IMR-90 (cell line): ENCODE measurements at regions not wholly inside any gene's neighbourhood (a gene's known extent, or its start where the extent isn't known, plus 50 kb on each side); places are given as distances from the start of the nearest gene placed in this dataset.
A peak's percentile ranks its signal among the peaks of the same experiment; 100 is the strongest.

Source experiments
- ATAC-seq: fragments of 200-7000 bp; cut with Tn5 transposase; 2 replicates; pipeline ENCODE4 v1.9.1; 2020; ENCODE audit warnings: low read depth, mild to moderate bottlenecking, moderate library complexity
- BruUV-seq: library from RNA; stranded (reverse); fragments of 400-500 nt; replicated peaks from 2 replicates; lab custom pipeline; 2021; lab: Mats Ljungman, UMichigan
- CTCF ChIA-PET: fragments of 300-600 bp; formaldehyde crosslinking; extraction: SDS; loops from one replicate; lab custom pipeline; 2021; ENCODE audit warnings: antibody characterized with exemption; lab: Yijun Ruan, JAX
- POLR2A ChIA-PET: fragments of 300-600 bp; sonication (Branson Sonifier 250); formaldehyde crosslinking; loops from one replicate; lab custom pipeline; 2022; ENCODE audit warnings: antibody characterized with exemption; ENCODE audit not compliant: unreplicated experiment; lab: Charles Lee
- DNase-seq: peaks from one replicate; pipeline ENCODE4 v3.0.0; 2013
- H2AFZ ChIP-seq: replicated peaks from 2 replicates; pipeline ENCODE3; 2013; ENCODE audit warnings: low read length, mild to moderate bottlenecking; ENCODE audit not compliant: poor library complexity
- H2AK5ac ChIP-seq: 2 replicates; pipeline ENCODE4 v1.6.1; 2013; ENCODE audit warnings: low read depth, low read length, inconsistent platforms
- H2AK9ac ChIP-seq: replicated peaks from 2 replicates; pipeline ENCODE3; 2013; ENCODE audit warnings: mild to moderate bottlenecking, low read depth, low read length, moderate library complexity; ENCODE audit not compliant: poor library complexity
- H2BK120ac ChIP-seq: 2 replicates; pipeline ENCODE4 v1.6.1; 2013; ENCODE audit warnings: low read depth, low read length, inconsistent platforms
- H2BK15ac ChIP-seq: 3 replicates; pipeline ENCODE4 v1.6.1; 2013; ENCODE audit warnings: low read depth, low read length, inconsistent platforms
- H2BK20ac ChIP-seq: 2 replicates; pipeline ENCODE4 v1.6.1; 2013; ENCODE audit warnings: low read depth, mild to moderate bottlenecking, inconsistent platforms, low read length, moderate library complexity
- H2BK5ac ChIP-seq: 2 replicates; pipeline ENCODE4 v1.6.1; 2013; ENCODE audit warnings: mild to moderate bottlenecking, low read depth, low read length, inconsistent platforms; ENCODE audit not compliant: poor library complexity, severe bottlenecking
- H3K14ac ChIP-seq: replicated peaks from 2 replicates; pipeline ENCODE4 v1.6.1; 2013; ENCODE audit warnings: low read depth, low read length, inconsistent platforms
- H3K18ac ChIP-seq: 2 replicates; pipeline ENCODE4 v1.6.1; 2013; ENCODE audit warnings: low read depth, low read length, control low read depth
- H3K23ac ChIP-seq: 2 replicates; pipeline ENCODE4 v1.6.1; 2013; ENCODE audit warnings: low read depth, low read length, inconsistent platforms
- H3K27ac ChIP-seq: 2 replicates; pipeline ENCODE4 v1.5.1; 2013; ENCODE audit warnings: mild to moderate bottlenecking, control low read depth, low read length; ENCODE audit not compliant: insufficient read depth
- H3K27me3 ChIP-seq: 2 replicates; pipeline ENCODE4 v1.6.1; 2013; ENCODE audit warnings: low read length; ENCODE audit not compliant: control insufficient read depth, insufficient read depth
- H3K36me3 ChIP-seq: 2 replicates; pipeline ENCODE4 v1.6.1; 2013; ENCODE audit warnings: low read length, mixed read lengths; ENCODE audit not compliant: control insufficient read depth, insufficient read depth
- H3K4ac ChIP-seq: 2 replicates; pipeline ENCODE4 v1.6.1; 2013; ENCODE audit warnings: low read depth, low read length, inconsistent platforms
- H3K4me1 ChIP-seq: 2 replicates; pipeline ENCODE4 v1.6.1; 2013; ENCODE audit warnings: low read length, mixed read lengths; ENCODE audit not compliant: control insufficient read depth, insufficient read depth
- H3K4me2 ChIP-seq: 2 replicates; pipeline ENCODE4 v1.6.1; 2013; ENCODE audit warnings: low read depth, mild to moderate bottlenecking, control low read depth, low read length, moderate library complexity
- H3K4me3 ChIP-seq: 2 replicates; pipeline ENCODE4 v1.5.1; 2013; ENCODE audit warnings: low read depth, mild to moderate bottlenecking, control low read depth, low read length, moderate library complexity; ENCODE audit not compliant: insufficient read depth
- H3K56ac ChIP-seq: 2 replicates; pipeline ENCODE4 v1.6.1; 2013; ENCODE audit warnings: low read length, inconsistent platforms; ENCODE audit not compliant: insufficient read depth; ENCODE audit errors: extremely low read depth
- H3K79me1 ChIP-seq, 2 experiments: 2 replicates each; pipeline ENCODE4 v1.6.1; 2013; ENCODE audit warnings: low read length in 2 of 2, inconsistent platforms in 1 of 2, low read depth in 1 of 2
- H3K9ac ChIP-seq: 2 replicates; pipeline ENCODE4 v1.6.1; 2013; ENCODE audit warnings: low read depth, low read length, control low read depth
- H3K9me1 ChIP-seq: 2 replicates; pipeline ENCODE4 v1.6.1; 2013; ENCODE audit warnings: low read length, inconsistent platforms; ENCODE audit not compliant: insufficient read depth
- H3K9me3 ChIP-seq: 2 replicates; pipeline ENCODE4 v1.6.1; 2013; ENCODE audit warnings: low read length; ENCODE audit not compliant: control insufficient read depth, insufficient read depth
- H4K20me1 ChIP-seq: 2 replicates; pipeline ENCODE4 v1.6.1; 2013; ENCODE audit warnings: low read length, inconsistent platforms; ENCODE audit not compliant: insufficient read depth
- H4K5ac ChIP-seq: 2 replicates; pipeline ENCODE4 v1.6.1; 2013; ENCODE audit warnings: mild to moderate bottlenecking, low read depth, low read length, control low read depth
- H4K8ac ChIP-seq, 2 experiments: 2 replicates each; pipeline ENCODE4 v1.6.1; 2013; ENCODE audit warnings: low read depth in 2 of 2, low read length in 2 of 2, control low read depth in 1 of 2, inconsistent platforms in 1 of 2
- H4K91ac ChIP-seq: 2 replicates; pipeline ENCODE4 v1.6.1; 2013; ENCODE audit warnings: low read depth, low read length, inconsistent platforms; ENCODE audit not compliant: insufficient read depth
- CHD1 ChIP-seq: IDR thresholded peaks from 2 replicates; pipeline ENCODE4 v1.6.1; 2012; ENCODE audit warnings: low read depth, low read length, improper control_type of control experiment
- MAZ ChIP-seq: IDR thresholded peaks from 2 replicates; pipeline ENCODE4 v1.6.1; 2012; ENCODE audit warnings: low read depth, mild to moderate bottlenecking, low read length, improper control_type of control experiment, moderate library complexity, borderline replicate concordance
- WGBS, 2 experiments: methylation state at CpG; one replicate each; pipeline versions ENCODE4 v1.1.5 to v1.1.7; 2013; ENCODE audit warnings: missing lambda C conversion rate in 2 of 2; ENCODE audit not compliant: insufficient read length in 1 of 2; ENCODE audit errors: extremely low coverage in 2 of 2; 5-methylcytosine and 5-hydroxymethylcytosine counted together
- dilution Hi-C: fragments of 300-500 bp; cut with HindIII; formaldehyde crosslinking; loops from one replicate; pipeline ENCODE4 v1.14.3; 2018; ENCODE audit warnings: low sequenced_read_pairs; ENCODE audit not compliant: unreplicated experiment
- in situ Hi-C: fragments of 300-500 bp; cut with MboI; formaldehyde crosslinking; loops from 3 replicates; pipeline ENCODE4 v1.14.3; 2019; ENCODE audit warnings: low sequenced_read_pairs, inconsistent platforms, mixed read lengths
- intact Hi-C: fragments of 100-400 bp; cut with micrococcal nuclease; formaldehyde crosslinking; loops from 2 replicates; pipeline ENCODE4 v1.10.0; 2022

- H2BK20ac ChIP-seq, result no peak overlapping the region
- H2BK15ac ChIP-seq, result no peak overlapping the region
- H2AFZ ChIP-seq, result peak overlapping the region; percentile 9
- H3K4me1 ChIP-seq, result peaks cover 5% of the 10 kb centered on the region
- no peaks in the 10 kb centered on the region for H3K36me3 ChIP-seq
- ATAC-seq (no peak), DNase-seq (no peak)
- no peak overlapping the region for H3K4me2 ChIP-seq
- no peak overlapping the region for H3K14ac ChIP-seq
- no peak overlapping the region for H3K27ac ChIP-seq
- no peak overlapping the region for H3K56ac ChIP-seq
- H4K8ac ChIP-seq, result no peak overlapping the region
- no peaks in the 10 kb centered on the region for H3K79me1 ChIP-seq
- no peak overlapping the region for H3K18ac ChIP-seq
- CTCF ChIA-PET, result no interaction called here
- H3K9ac ChIP-seq, result no peak overlapping the region
- BruUV-seq, result no TSS peak
- TF ChIP-seq MAZ, result no peak
- TF ChIP-seq CHD1, result no peak
- no peaks in the 10 kb centered on the region for H4K20me1 ChIP-seq
- no peak overlapping the region for H2BK5ac ChIP-seq
- in situ Hi-C loops, result no loop called here
- dilution Hi-C loops, result no loop called here
- H4K5ac ChIP-seq, result no peak overlapping the region
- no peaks in the 10 kb centered on the region for H3K9me3 ChIP-seq
- H3K27me3 ChIP-seq, result no peaks in the 10 kb centered on the region
- no peak overlapping the region for H2BK120ac ChIP-seq
- no peak overlapping the region for H3K23ac ChIP-seq
- 88% methylated on average over 1 of the region's 8 CpGs; no CpG with 5 or more reads in 1 of the 2 experiments for WGBS, 2 experiments
- no peak overlapping the region for H3K4ac ChIP-seq
- POLR2A ChIA-PET, result no interaction called here
- no peak overlapping the region for H2AK5ac ChIP-seq
- H2AK9ac ChIP-seq, result no peak overlapping the region
- H3K4me3 ChIP-seq, result no peak overlapping the region
- H4K91ac ChIP-seq, result no peak overlapping the region
- intact Hi-C loops, result no loop called here
- 0 out of 2 replicates have a peak, but pooled peaks cover under 1% of the 10 kb centered on the region for H3K9me1 ChIP-seq
Observed at GRCh38 chr7:17674166-17674942, 265.9 kb downstream of the SNX13 start.
